ENCODE measurements at regions not wholly inside any gene's neighbourhood (a gene's known extent, or its start where the extent isn't known, plus 50 kb on each side); places are given as distances from the start of the nearest gene placed in this dataset.

- POLR2A ChIA-PET = no interaction called here
- no peaks in the 10 kb centered on the region for H3K27me3 Mint-ChIP-seq
- CTCF ChIA-PET = no interaction called here
- no peaks in the 10 kb centered on the region for H3K4me1 Mint-ChIP-seq (ENCODE audit: low read depth)
- H3K4me3 Mint-ChIP-seq = no peak overlapping the region
- H3K27ac Mint-ChIP-seq = no peak overlapping the region
- no peak for TF ChIP-seq CTCF (IDR thresholded peaks at IDR 0.05)
- intact Hi-C loops (cut with micrococcal nuclease) = no loop called here
- ATAC-seq (no peak), DNase-seq (no peak)
- peaks cover 4% of the 10 kb centered on the region for H3K9me3 Mint-ChIP-seq
- no peaks in the 10 kb centered on the region for H3K36me3 Mint-ChIP-seq (ENCODE audit: low read depth)
These were observed 1466.0 kb upstream of the C9orf72 start for GRCh38 chr9:29039258-29039657.

- H3K9me3 Mint-ChIP-seq = no peaks in the 10 kb centered on the region
- ATAC-seq (no peak), DNase-seq (no peak)
- no peak overlapping the region for H3K4me3 Mint-ChIP-seq
- TF ChIP-seq CTCF (IDR thresholded peaks at IDR 0.05) = no peak
- no peaks in the 10 kb centered on the region for H3K4me1 Mint-ChIP-seq (ENCODE audit: low read depth)
- ChIA-PET CTCF (no interaction called here), POLR2A (no interaction called here)
- intact Hi-C loops (cut with micrococcal nuclease) = no loop called here
- H3K27ac Mint-ChIP-seq = no peak overlapping the region
- no peaks in the 10 kb centered on the region for H3K27me3 Mint-ChIP-seq
- H3K36me3 Mint-ChIP-seq (ENCODE audit: low read depth) = no peaks in the 10 kb centered on the region
These were observed 1469.8 kb upstream of the C9orf72 start for GRCh38 chr9:29043072-29043471.

- ChIA-PET POLR2A (no interaction called here), CTCF (no interaction called here)
- intact Hi-C loops (cut with micrococcal nuclease) = no loop called here
- ATAC-seq (no peak), DNase-seq (no peak)
- H3K4me1 Mint-ChIP-seq (ENCODE audit: low read depth) = no peaks in the 10 kb centered on the region
- no peak for TF ChIP-seq CTCF (IDR thresholded peaks at IDR 0.05)
- H3K9me3 Mint-ChIP-seq = no peaks in the 10 kb centered on the region
- no peaks in the 10 kb centered on the region for H3K36me3 Mint-ChIP-seq (ENCODE audit: low read depth)
- no peaks in the 10 kb centered on the region for H3K27me3 Mint-ChIP-seq
- no peak overlapping the region for H3K27ac Mint-ChIP-seq
- H3K4me3 Mint-ChIP-seq = no peak overlapping the region
These were observed 1471.7 kb upstream of the C9orf72 start for GRCh38 chr9:29044959-29045358.

- no peak for TF ChIP-seq CTCF (IDR thresholded peaks at IDR 0.05)
- ATAC-seq = no peak
These were observed 1486.8 kb upstream of the C9orf72 start for GRCh38 chr9:29060041-29060440.

GRCh38 chr9:29062446-29062845, 1489.2 kb upstream of the C9orf72 start:
- H3K4me1 Mint-ChIP-seq (ENCODE audit: low read depth) = no peaks in the 10 kb centered on the region
- intact Hi-C loops (cut with micrococcal nuclease) = no loop called here
- ChIA-PET POLR2A (no interaction called here), CTCF (no interaction called here)
- no peaks in the 10 kb centered on the region for H3K27me3 Mint-ChIP-seq
- no peak for DNase-seq
- no peak overlapping the region for H3K27ac Mint-ChIP-seq
- no peak overlapping the region for H3K4me3 Mint-ChIP-seq
- peaks cover 1% of the 10 kb centered on the region for H3K9me3 Mint-ChIP-seq
- no peak for ATAC-seq
- no peaks in the 10 kb centered on the region for H3K36me3 Mint-ChIP-seq (ENCODE audit: low read depth)
- no peak for TF ChIP-seq CTCF (IDR thresholded peaks at IDR 0.05)

More at GRCh38 chr9:29060041-29060440, 1486.8 kb upstream of the C9orf72 start:
- intact Hi-C loops (cut with micrococcal nuclease) = no loop called here
- POLR2A ChIA-PET = no interaction called here
- no peak for DNase-seq
- Mint-ChIP-seq H3K4me1 (ENCODE audit: low read depth) (no peaks in the 10 kb centered on the region), H3K27me3 (no peaks in the 10 kb centered on the region), H3K4me3 (no peak overlapping the region), H3K27ac (no peak overlapping the region), H3K36me3 (ENCODE audit: low read depth) (no peaks in the 10 kb centered on the region), H3K9me3 (peaks cover 4% of the 10 kb centered on the region)
- CTCF ChIA-PET = no interaction called here
